Mammary epithelial cell (primary cell): ENCODE measurements at regions not wholly inside any gene's neighbourhood (a gene's known extent, or its start where the extent isn't known, plus 50 kb on each side); places are given as distances from the start of the nearest gene placed in this dataset.

Source experiments
- CTCF ChIP-seq, 2 donors: IDR thresholded peaks in 1 of 2; conservative IDR thresholded peaks in 1 of 2; 2 replicates each; pipeline ENCODE4 v1.5.1; 2011 to 2012; ENCODE audit warnings: inconsistent platforms in 2 of 2, low read length in 2 of 2, mild to moderate bottlenecking in 2 of 2, control low read depth in 1 of 2, low read depth in 1 of 2; ENCODE audit not compliant: insufficient read depth in 1 of 2; ENCODE audit errors: extremely low read depth in 1 of 2
- EZH2 ChIP-seq: IDR thresholded peaks from 2 replicates; pipeline ENCODE4 v1.6.1; 2012; ENCODE audit warnings: low read length, inconsistent platforms, borderline replicate concordance

DNA sequence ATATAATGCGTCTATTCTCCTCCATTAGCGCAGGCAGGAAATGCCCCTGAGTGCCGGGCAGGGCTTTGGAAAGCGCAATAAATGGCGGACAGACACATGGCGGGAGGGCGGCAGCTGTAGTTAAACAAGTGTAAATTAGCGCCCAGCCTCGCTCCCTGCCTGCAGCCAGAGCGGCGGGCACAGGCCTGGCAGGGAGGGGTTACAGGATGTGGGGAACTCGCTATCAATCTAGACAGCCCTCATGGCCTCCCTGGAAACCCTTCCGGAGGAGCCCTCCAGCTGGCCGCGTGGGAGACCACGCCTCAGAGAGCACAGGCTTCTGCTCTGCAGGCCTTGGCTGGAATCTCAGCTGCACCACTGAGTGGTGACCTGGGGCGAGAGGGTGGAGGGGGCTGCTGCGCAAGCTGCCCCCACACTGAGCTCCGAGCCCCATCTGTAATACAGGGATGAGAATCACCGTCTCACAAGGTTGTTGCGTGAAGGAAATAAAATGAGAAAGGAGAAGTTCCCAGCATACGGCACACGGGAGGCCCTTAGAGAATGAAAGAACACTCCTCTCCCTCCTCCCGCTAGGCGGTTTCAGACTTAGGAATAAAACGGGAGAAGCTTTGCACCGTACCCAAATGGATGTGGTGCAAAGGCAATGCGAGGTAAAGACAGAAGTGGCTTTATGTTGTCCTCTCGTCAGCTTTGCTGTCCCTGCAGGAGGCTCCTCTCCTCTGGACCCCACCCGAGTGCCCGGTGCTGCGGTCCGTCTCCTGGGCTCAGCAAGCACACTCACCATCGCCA, 167.2 kb upstream of the POU3F1 start:
- TF ChIP-seq CTCF (conservative IDR thresholded peaks at IDR 0.05 in 1 of 2, IDR thresholded peaks at IDR 0.05 in 1 of 2; ENCODE audit: extremely low read depth in 1 of 2, insufficient read depth in 1 of 2, low read depth in 1 of 2, low read length in 2 of 2): no peak
- TF ChIP-seq EZH2: no peak
